SK-N-SH (cell line): ENCODE measurements at regions not wholly inside any gene's neighbourhood (a gene's known extent, or its start where the extent isn't known, plus 50 kb on each side); places are given as distances from the start of the nearest gene placed in this dataset.

Source experiments
- CTCF ChIA-PET: fragments of 300-600, 350-600 bp; formaldehyde crosslinking; extraction: SDS; loops from one replicate; lab custom pipeline; 2021; lab: Yijun Ruan, JAX
- POLR2A ChIA-PET: fragments of 350-600 bp; sonication (Branson Sonifier 250); formaldehyde crosslinking; extraction: SDS; loops from one replicate; lab custom pipeline; 2020; ENCODE audit warnings: antibody characterized with exemption, inconsistent platforms; lab: Yijun Ruan, JAX
- DNase-seq: peaks from one replicate; pipeline ENCODE4 v3.0.0; 2012
- H2AFZ ChIP-seq: fragments of 200-600 bp; sonication (generic); 2 replicates; pipeline ENCODE4 v1.8.1; 2016; ENCODE audit warnings: antibody characterized with exemption, mild to moderate bottlenecking, low read depth
- H3F3A ChIP-seq: fragments of 200-600 bp; sonication (generic); replicated peaks from 2 replicates; pipeline ENCODE3; 2016; ENCODE audit warnings: antibody characterized with exemption, mild to moderate bottlenecking; ENCODE audit not compliant: insufficient read depth
- H3K27ac ChIP-seq, 2 experiments: fragments of 200-500 bp in 1 of 2; fragments of 200-600 bp in 1 of 2; sonication (Bioruptor generic) in 1 of 2; sonication (generic), shearing (Covaris generic) in 1 of 2; 2 replicates each; pipeline versions ENCODE4 v1.5.1 to v1.6.1; 2014 to 2016; ENCODE audit warnings: low read depth in 2 of 2, inconsistent platforms in 1 of 2, low read length in 1 of 2, mild to moderate bottlenecking in 1 of 2, mixed read lengths in 1 of 2
- H3K27me3 ChIP-seq: fragments of 200-600 bp; sonication (generic), shearing (Covaris generic); 2 replicates; pipeline ENCODE4 v1.6.1; 2016; ENCODE audit warnings: mixed run types; ENCODE audit not compliant: insufficient read depth
- H3K36me3 ChIP-seq, 2 experiments: fragments of 200-500 bp in 1 of 2; fragments of 200-600 bp in 1 of 2; sonication (Bioruptor generic) in 1 of 2; sonication (generic) in 1 of 2; replicated peaks in 1 of 2; 2 replicates each; pipeline versions ENCODE3 to v1.5.1; 2014 to 2016; ENCODE audit warnings: low read length in 1 of 2, mild to moderate bottlenecking in 1 of 2; ENCODE audit not compliant: insufficient read depth in 2 of 2, control insufficient read depth in 1 of 2
- H3K4me1 ChIP-seq, 2 experiments: fragments of 200-500 bp in 1 of 2; fragments of 200-600 bp in 1 of 2; sonication (Bioruptor generic) in 1 of 2; sonication (generic), shearing (Covaris generic) in 1 of 2; 2 replicates each; pipeline versions ENCODE4 v1.5.1 to v1.6.1; 2014 to 2016; ENCODE audit warnings: low read depth in 1 of 2, low read length in 1 of 2, mixed run types in 1 of 2; ENCODE audit not compliant: insufficient read depth in 2 of 2, control insufficient read depth in 1 of 2
- H3K4me2 ChIP-seq: fragments of 200-600 bp; sonication (generic), shearing (Covaris generic); 2 replicates; pipeline ENCODE4 v1.6.1; 2017; ENCODE audit warnings: mixed run types
- H3K4me3 ChIP-seq, 2 experiments: fragments of 200-500 bp in 1 of 2; fragments of 200-600 bp in 1 of 2; sonication (Bioruptor generic) in 1 of 2; sonication (generic), shearing (Covaris generic) in 1 of 2; 2 replicates each; pipeline versions ENCODE4 v1.5.1 to v1.8.1; 2014 to 2016; ENCODE audit warnings: low read depth in 2 of 2, inconsistent platforms in 1 of 2, low read length in 1 of 2, mild to moderate bottlenecking in 1 of 2, mixed read lengths in 1 of 2, moderate library complexity in 1 of 2
- H3K79me2 ChIP-seq: fragments of 200-600 bp; sonication (generic); 2 replicates; pipeline ENCODE4 v1.8.1; 2017; ENCODE audit warnings: mild to moderate bottlenecking; ENCODE audit not compliant: insufficient read depth
- H3K9ac ChIP-seq: fragments of 200-600 bp; sonication (generic); 2 replicates; pipeline ENCODE4 v1.6.1; 2017; ENCODE audit warnings: mixed run types
- H3K9me2 ChIP-seq: fragments of 200-600 bp; sonication (generic); 2 replicates; pipeline ENCODE4 v1.6.1; 2017; ENCODE audit warnings: mixed run types
- H3K9me3 ChIP-seq: fragments of 200-600 bp; sonication (generic); 2 replicates; pipeline ENCODE4 v1.6.1; 2017; ENCODE audit warnings: mixed run types, mild to moderate bottlenecking, moderate library complexity
- H4K20me1 ChIP-seq: fragments of 200-600 bp; sonication (generic); 2 replicates; pipeline ENCODE4 v1.6.1; 2017; ENCODE audit warnings: mild to moderate bottlenecking, mixed run types; ENCODE audit not compliant: insufficient read depth
- CTCF ChIP-seq: fragments of 200-600 bp; sonication (generic); IDR thresholded peaks from 2 replicates; pipeline ENCODE4 v1.6.1; 2017; ENCODE audit warnings: antibody characterized with exemption, mild to moderate bottlenecking, moderate library complexity
- ELF1 ChIP-seq: IDR thresholded peaks from 2 replicates; pipeline ENCODE4 v1.4.0; 2012
- FOSL2 ChIP-seq: IDR thresholded peaks from 2 replicates; pipeline ENCODE4 v1.4.0; 2012; ENCODE audit warnings: low read depth, mild to moderate bottlenecking, moderate library complexity, borderline replicate concordance
- GATA2 ChIP-seq: sonication (generic); formaldehyde crosslinking; IDR thresholded peaks from 2 replicates; pipeline ENCODE4 v1.5.0; 2020; ENCODE audit warnings: mild to moderate bottlenecking, missing genetic modification reagents
- MXI1 ChIP-seq: IDR thresholded peaks from 2 replicates; pipeline ENCODE4 v1.6.1; 2012; ENCODE audit warnings: mild to moderate bottlenecking, low read depth, low read length, improper control_type of control experiment
- RAD21 ChIP-seq: IDR thresholded peaks from 2 replicates; pipeline ENCODE4 v1.6.1; 2012; ENCODE audit warnings: mild to moderate bottlenecking, low read length
- TAF1 ChIP-seq: IDR thresholded peaks from 2 replicates; pipeline ENCODE4 v1.6.1; 2012; ENCODE audit warnings: low read depth, mild to moderate bottlenecking, low read length, moderate library complexity, borderline replicate concordance
- TEAD4 ChIP-seq: IDR thresholded peaks from 2 replicates; pipeline ENCODE4 v1.4.0; 2012; ENCODE audit warnings: mild to moderate bottlenecking, borderline replicate concordance; ENCODE audit not compliant: insufficient read depth
- USF1 ChIP-seq: IDR thresholded peaks from 2 replicates; pipeline ENCODE4 v1.4.0; 2012; ENCODE audit warnings: low read depth, borderline replicate concordance
- USF2 ChIP-seq: fragments of 150-350 bp; IDR thresholded peaks from 2 replicates; pipeline ENCODE4 v1.6.1; 2017; ENCODE audit warnings: antibody characterized with exemption, low read length, low read depth, borderline replicate concordance
- WGBS: methylation state at CpG from one replicate; pipeline ENCODE4 v1.1.6; 2017; ENCODE audit warnings: low lambda C conversion rate; 5-methylcytosine and 5-hydroxymethylcytosine counted together

GRCh38 chr14:37776791-37777499, 181.5 kb downstream of the TTC6 start:
- no peak overlapping the region for H3K9ac ChIP-seq
- CTCF ChIA-PET = no interaction called here
- DNase-seq = no peak
- no peaks in the 10 kb centered on the region for H4K20me1 ChIP-seq
- no peaks in the 10 kb centered on the region for H3K9me2 ChIP-seq
- no peaks in the 10 kb centered on the region for H3K9me3 ChIP-seq
- no peak overlapping the region for H3K27ac ChIP-seq
- H2AFZ ChIP-seq = no peak overlapping the region
- no peak overlapping the region for H3K4me2 ChIP-seq
- H3K36me3 ChIP-seq = no peaks in the 10 kb centered on the region
- 4% methylated on average over 3 of the region's 4 CpGs for WGBS
- no peak overlapping the region for H3K4me3 ChIP-seq
- TF ChIP-seq FOSL2 = no peak
- TF ChIP-seq RAD21 = no peak
- no peak for TF ChIP-seq MXI1
- no peak for TF ChIP-seq CTCF
- TF ChIP-seq TAF1 = no peak
- TF ChIP-seq, all 33 proteins: peak for 0
- H3K79me2 ChIP-seq = no peaks in the 10 kb centered on the region
- no peaks in the 10 kb centered on the region for H3K27me3 ChIP-seq
- no peaks in the 10 kb centered on the region for H3K4me1 ChIP-seq
- POLR2A ChIA-PET = no interaction called here
- no peaks in the 10 kb centered on the region for H3F3A ChIP-seq

GRCh38 chr14:37778135-37778943, 182.9 kb downstream of the TTC6 start:
- ChIA-PET POLR2A (no interaction called here), CTCF (no interaction called here)
- H3K9ac ChIP-seq = no peak overlapping the region
- no peaks in the 10 kb centered on the region for H3K4me1 ChIP-seq
- no peaks in the 10 kb centered on the region for H4K20me1 ChIP-seq
- no peak overlapping the region for H2AFZ ChIP-seq
- no peak for TF ChIP-seq GATA2 (CRISPR knock-in tag)
- TF ChIP-seq TEAD4 = no peak
- TF ChIP-seq USF2 = no peak
- TF ChIP-seq MXI1 = no peak
- no peak for TF ChIP-seq ELF1
- TF ChIP-seq RAD21 = no peak
- no peak for TF ChIP-seq USF1
- no peak overlapping the region for H3K4me3 ChIP-seq
- WGBS = no CpG with 5 or more reads among the region's 5 CpGs
- H3K4me2 ChIP-seq = no peak overlapping the region
- no peak for DNase-seq
- no peaks in the 10 kb centered on the region for H3F3A ChIP-seq
- H3K9me2 ChIP-seq = no peaks in the 10 kb centered on the region
- H3K27me3 ChIP-seq = no peaks in the 10 kb centered on the region
- H3K36me3 ChIP-seq = no peaks in the 10 kb centered on the region
- H3K27ac ChIP-seq = no peak overlapping the region
- no peaks in the 10 kb centered on the region for H3K79me2 ChIP-seq
- no peaks in the 10 kb centered on the region for H3K9me3 ChIP-seq
